Common myeloid progenitor, CD34-positive (primary cell): ENCODE measurements at regions not wholly inside any gene's neighbourhood (a gene's known extent, or its start where the extent isn't known, plus 50 kb on each side); places are given as distances from the start of the nearest gene placed in this dataset.
"Not testable (repeated sequence)": the region's sequence is repeated elsewhere in the genome, so short reads cannot be mapped to it uniquely, and the experiment has no call there.

Experiments
- CTCF ChIA-PET: fragments of 350-600 bp; sonication (Branson Sonifier 250); formaldehyde crosslinking; loops from one replicate; lab custom pipeline; 2021; ENCODE audit warnings: antibody characterized with exemption; lab: Charles Lee
- POLR2A ChIA-PET: fragments of 350-600 bp; sonication (Branson Sonifier 250); formaldehyde crosslinking; loops from one replicate; lab custom pipeline; 2021; ENCODE audit warnings: antibody characterized with exemption; lab: Charles Lee
- DNase-seq, 3 donors: peaks; one replicate each; pipeline versions ENCODE4 v3.0.0 to v3.0.0-alpha.2; 2013
- H3K27ac ChIP-seq, 2 experiments: 1 replicate in 1 of 2; 2 replicates in 1 of 2; pipeline ENCODE4 v1.7.0; 2013; ENCODE audit warnings: inconsistent platforms in 2 of 2, low read length in 2 of 2, mild to moderate bottlenecking in 2 of 2, low read depth in 1 of 2, moderate library complexity in 1 of 2; ENCODE audit not compliant: severe bottlenecking in 2 of 2, insufficient read depth in 1 of 2, poor library complexity in 1 of 2
- H3K27me3 ChIP-seq, 5 experiments: replicated peaks in 2 of 5; 1 replicate in 3 of 5; 2 replicates in 2 of 5; pipeline versions ENCODE4 v1.6.1 to v1.7.0; 2013; ENCODE audit warnings: low read length in 4 of 5, mild to moderate bottlenecking in 2 of 5, moderate library complexity in 2 of 5, inconsistent platforms in 1 of 5; ENCODE audit not compliant: insufficient read depth in 5 of 5, control insufficient read depth in 4 of 5
- H3K36me3 ChIP-seq, 4 experiments: 1 replicate in 2 of 4; 2 replicates in 2 of 4; pipeline versions ENCODE4 v1.6.1 to v1.7.0; 2013; ENCODE audit warnings: low read length in 3 of 4, control low read depth in 1 of 4, mild to moderate bottlenecking in 1 of 4; ENCODE audit not compliant: control insufficient read depth in 4 of 4, insufficient read depth in 4 of 4
- H3K4me1 ChIP-seq, 4 experiments: 1 replicate in 3 of 4; 2 replicates in 1 of 4; pipeline versions ENCODE4 v1.6.1 to v1.7.1; 2013; ENCODE audit warnings: low read length in 3 of 4, mild to moderate bottlenecking in 3 of 4, control low read depth in 1 of 4, inconsistent platforms in 1 of 4, moderate library complexity in 1 of 4; ENCODE audit not compliant: control insufficient read depth in 4 of 4, insufficient read depth in 4 of 4; ENCODE audit errors: control extremely low read depth in 1 of 4
- H3K4me3 ChIP-seq, 7 experiments: 1 replicate in 4 of 7; 2 replicates in 3 of 7; pipeline versions ENCODE4 v1.5.1 to v1.7.0; 2013; ENCODE audit warnings: mild to moderate bottlenecking in 7 of 7, low read length in 6 of 7, moderate library complexity in 6 of 7, inconsistent platforms in 2 of 7, low read depth in 2 of 7, control low read depth in 1 of 7; ENCODE audit not compliant: insufficient read depth in 4 of 7, control insufficient read depth in 1 of 7; ENCODE audit errors: extremely low read depth in 1 of 7
- H3K9me3 ChIP-seq, 5 experiments: 1 replicate in 4 of 5; 2 replicates in 1 of 5; pipeline versions ENCODE4 v1.6.1 to v1.7.1; 2013; ENCODE audit warnings: low read length in 4 of 5, mild to moderate bottlenecking in 2 of 5, inconsistent platforms in 1 of 5, low read depth in 1 of 5, moderate library complexity in 1 of 5; ENCODE audit not compliant: control insufficient read depth in 4 of 5, insufficient read depth in 2 of 5; ENCODE audit errors: control extremely low read depth in 1 of 5
- WGBS: methylation state at CpG from one replicate; pipeline ENCODE4 v1.1.5; 2013; ENCODE audit not compliant: insufficient coverage; 5-methylcytosine and 5-hydroxymethylcytosine counted together

GRCh38 chr3:177271811-177272501 is 74.7 kb upstream of the TBL1XR1 start:
- POLR2A ChIA-PET, H3K27ac ChIP-seq, H3K36me3 ChIP-seq, CTCF ChIA-PET, H3K4me3 ChIP-seq, H3K9me3 ChIP-seq, DNase-seq, H3K4me1 ChIP-seq, H3K27me3 ChIP-seq: not testable (repeated sequence)
- 98% methylated on average over 10 of the region's 36 CpGs for WGBS

- ChIA-PET CTCF (no interaction called here), POLR2A (no interaction called here)
- Histone ChIP-seq H3K36me3 (no peaks in the 10 kb centered on the region), H3K27me3 (no peaks in the 10 kb centered on the region), H3K4me1 (peaks cover 0 to 9% (median 6%) of the 10 kb centered on the region in 4 experiments), H3K4me3 (no peak overlapping the region), H3K27ac (no peak overlapping the region), H3K9me3 (no peaks in the 10 kb centered on the region)
- DNase-seq = no peak
Measured at GRCh38 chr3:177278016-177278415, 80.7 kb upstream of the TBL1XR1 start.

- peak in 2 of 3 donors; percentile 58 to 72 for DNase-seq
- no peak overlapping the region for H3K27ac ChIP-seq
- H3K4me3 ChIP-seq = no peak overlapping the region
- no peaks in the 10 kb centered on the region for H3K27me3 ChIP-seq
- WGBS = 94% methylated on average over 3 of the region's 7 CpGs
- ChIA-PET POLR2A (no interaction called here), CTCF (no interaction called here)
- H3K9me3 ChIP-seq = no peaks in the 10 kb centered on the region
- H3K36me3 ChIP-seq = no peaks in the 10 kb centered on the region
- H3K4me1 ChIP-seq = peaks cover 0 to 11% (median 7%) of the 10 kb centered on the region in 4 experiments
Measured at GRCh38 chr3:177279118-177279815, 82.0 kb upstream of the TBL1XR1 start.

DNA sequence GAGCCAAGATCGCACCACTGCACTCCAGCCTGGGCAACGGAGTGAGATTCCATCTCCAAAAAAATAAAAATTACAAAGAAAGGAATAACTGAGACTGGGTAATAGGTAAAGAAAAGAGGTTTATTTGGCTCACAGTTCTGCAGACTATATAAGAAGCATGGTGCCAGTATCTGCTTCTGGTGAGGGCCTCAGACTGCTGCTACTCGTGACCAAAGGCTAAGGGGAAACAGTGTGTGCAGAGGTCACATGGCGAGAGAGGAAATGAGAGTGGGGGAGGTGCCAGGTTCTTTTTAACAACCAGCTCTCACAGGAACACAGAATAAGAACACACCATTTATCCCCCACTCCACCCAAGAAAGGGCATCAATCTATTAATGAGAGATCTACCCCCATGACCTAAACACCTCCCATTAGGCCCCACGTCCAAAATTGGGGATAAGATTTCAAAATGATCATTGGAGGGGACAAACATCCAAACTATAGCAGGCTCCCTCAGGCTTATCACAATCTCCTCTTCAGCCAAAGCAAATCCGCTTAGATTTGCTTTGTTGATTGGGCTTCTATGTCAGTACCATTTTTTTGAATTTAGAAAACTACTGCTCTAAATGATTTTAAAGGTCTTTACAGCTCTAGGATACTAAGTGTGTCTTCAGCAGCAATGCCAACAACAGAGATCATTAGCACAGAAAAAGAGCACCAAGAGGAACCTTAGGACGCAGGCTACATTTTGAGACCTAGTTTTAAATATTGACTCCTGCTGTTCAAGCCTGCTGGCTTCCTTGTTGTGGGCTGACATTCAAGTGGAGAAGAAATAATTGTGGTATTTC is 84.2 kb upstream of the TBL1XR1 start:
- no CpG with 5 or more reads among the region's 7 CpGs for WGBS
- Histone ChIP-seq H3K27ac (no peak overlapping the region), H3K4me1 (peaks cover 0 to 14% (median 7%) of the 10 kb centered on the region in 4 experiments), H3K4me3 (peak overlapping the region in 1 of 7 experiments; percentile 19), H3K9me3 (no peaks in the 10 kb centered on the region), H3K27me3 (no peaks in the 10 kb centered on the region), H3K36me3 (no peaks in the 10 kb centered on the region)
- ChIA-PET CTCF (interaction anchor here (1.2 kb wide), 1 partner anchor 230 kb away, joined by 4 read pairs; no protein-coding TSS in a partner anchor), POLR2A (interaction anchor here (0.6 kb wide), 2 partner anchors 51 to 71 kb away, joined by 3 to 4 read pairs; no protein-coding TSS in a partner anchor)
- no peak for DNase-seq

GRCh38 chr3:177282119-177282655 is 84.9 kb upstream of the TBL1XR1 start:
- CTCF ChIA-PET = interaction anchor here (1.2 kb wide), 1 partner anchor 231 kb away, joined by 4 read pairs; no protein-coding TSS in a partner anchor
- no peak overlapping the region for H3K4me3 ChIP-seq
- no peak overlapping the region for H3K27ac ChIP-seq
- peak in 1 of 3 donors; percentile 49 for DNase-seq
- H3K27me3 ChIP-seq = no peaks in the 10 kb centered on the region
- H3K9me3 ChIP-seq = no peaks in the 10 kb centered on the region
- POLR2A ChIA-PET = no interaction called here
- no peaks in the 10 kb centered on the region for H3K36me3 ChIP-seq
- WGBS = no CpG with 5 or more reads among the region's 1 CpG
- peaks cover 0 to 14% (median 7%) of the 10 kb centered on the region in 4 experiments for H3K4me1 ChIP-seq

DNA sequence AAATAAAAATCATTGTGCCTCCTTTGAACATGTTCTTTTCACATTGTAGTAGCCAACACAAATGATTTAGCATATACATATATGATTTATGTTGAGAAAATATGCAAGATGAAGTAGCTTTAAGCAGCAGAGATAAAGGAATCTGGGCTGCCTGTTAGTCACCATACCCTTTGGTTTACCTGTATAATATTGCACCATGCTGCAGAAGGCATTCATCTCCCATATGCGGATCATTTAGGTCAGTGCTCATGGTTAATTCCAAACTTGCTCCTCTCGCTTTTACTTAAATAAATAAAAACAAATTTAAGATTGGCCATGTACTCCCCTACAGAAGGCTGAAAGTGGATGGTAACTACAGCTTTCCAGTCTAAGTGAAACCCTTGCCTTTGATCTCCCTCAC is 86.7 kb upstream of the TBL1XR1 start:
- H3K27ac ChIP-seq = no peak overlapping the region
- no peaks in the 10 kb centered on the region for H3K27me3 ChIP-seq
- ChIA-PET CTCF (interaction anchor here (1.0 kb wide), 1 partner anchor 246 kb away, joined by 3 read pairs; no protein-coding TSS in a partner anchor), POLR2A (no interaction called here)
- H3K9me3 ChIP-seq = no peaks in the 10 kb centered on the region
- DNase-seq = no peak
- H3K4me1 ChIP-seq = peaks cover 0 to 17% (median 6%) of the 10 kb centered on the region in 4 experiments
- 100% methylated on average over 2 of the region's 2 CpGs for WGBS
- no peaks in the 10 kb centered on the region for H3K36me3 ChIP-seq
- H3K4me3 ChIP-seq = no peak overlapping the region
